ENCODE measurements at regions not wholly inside any gene's neighbourhood (a gene's known extent, or its start where the extent isn't known, plus 50 kb on each side); places are given as distances from the start of the nearest gene placed in this dataset.
A peak's percentile ranks its signal among the peaks of the same experiment; 100 is the strongest.

- H3K4me1 Mint-ChIP-seq = peaks cover 12% of the 10 kb centered on the region
- POLR2A ChIA-PET = no interaction called here
- ATAC-seq (peak; percentile 30), DNase-seq (ENCODE audit: low spot score) (no peak)
- H3K4me3 Mint-ChIP-seq = no peak overlapping the region
- CTCF ChIA-PET = no interaction called here
- H3K27me3 Mint-ChIP-seq (ENCODE audit: low read depth) = peaks cover 4% of the 10 kb centered on the region; the same call in 1 of the 2 replicates
- H3K36me3 Mint-ChIP-seq = no peaks in the 10 kb centered on the region
- peaks cover under 1% of the 10 kb centered on the region for H3K9me3 Mint-ChIP-seq
- TF ChIP-seq FOXJ3 (CRISPR knock-in tag; IDR thresholded peaks at IDR 0.05; ENCODE audit: borderline replicate concordance) = no peak
- TF ChIP-seq ZNF423 (CRISPR knock-in tag; IDR thresholded peaks at IDR 0.05) = peak; percentile 55; the same call in 1 of the 2 replicates
- H3K27ac Mint-ChIP-seq = no peak overlapping the region
Measured at GRCh38 chr12:108390495-108391203, 51.5 kb upstream of the CMKLR1 start.

DNA sequence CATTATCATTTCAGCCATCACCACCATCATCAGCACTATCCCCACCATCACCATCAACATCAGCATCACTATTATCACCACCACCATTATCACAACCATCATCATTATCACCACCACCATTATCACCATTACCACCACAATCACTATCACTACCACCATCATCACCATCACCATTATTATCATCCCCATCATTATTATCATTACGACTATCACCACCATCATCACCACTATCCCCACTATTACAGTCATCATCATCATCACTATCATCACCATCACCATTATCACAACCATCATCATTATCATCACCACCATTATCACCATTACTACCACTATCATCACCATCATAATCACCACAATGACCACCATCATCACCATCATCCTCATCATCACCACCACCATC, 50.4 kb upstream of the CMKLR1 start:
- Mint-ChIP-seq H3K4me1 (peaks cover 11% of the 10 kb centered on the region), H3K4me3 (no peak overlapping the region), H3K27me3 (ENCODE audit: low read depth) (peaks cover 4% of the 10 kb centered on the region; the same call in 1 of the 2 replicates), H3K27ac (no peak overlapping the region), H3K36me3 (peaks cover 10% of the 10 kb centered on the region), H3K9me3 (peaks cover 11% of the 10 kb centered on the region)
- CTCF ChIA-PET = no interaction called here
- no peak for ATAC-seq
- no peak for DNase-seq (ENCODE audit: low spot score)
- TF ChIP-seq ETV6 (CRISPR knock-in tag; IDR thresholded peaks at IDR 0.05) (no peak), ELF4 (CRISPR knock-in tag; IDR thresholded peaks at IDR 0.05; ENCODE audit: low read depth) (no peak), NFATC4 (CRISPR knock-in tag; IDR thresholded peaks at IDR 0.05) (no peak), GTF2I (CRISPR knock-in tag; conservative IDR thresholded peaks at IDR 0.05) (no peak), GRHL2 (CRISPR knock-in tag; IDR thresholded peaks at IDR 0.05; ENCODE audit: insufficient replicate concordance, severe bottlenecking) (no peak), ZNF219 (CRISPR knock-in tag; IDR thresholded peaks at IDR 0.05; ENCODE audit: borderline replicate concordance) (no peak), AR (CRISPR knock-in tag; IDR thresholded peaks at IDR 0.05) (no peak), ATF1 (CRISPR knock-in tag; IDR thresholded peaks at IDR 0.05) (no peak), SOX15 (CRISPR knock-in tag; IDR thresholded peaks at IDR 0.05) (no peak), NR3C1 (CRISPR knock-in tag; conservative IDR thresholded peaks at IDR 0.05; ENCODE audit: low read depth) (no peak), ZNF121 (CRISPR knock-in tag; IDR thresholded peaks at IDR 0.05) (no peak), TP53 (CRISPR knock-in tag; IDR thresholded peaks at IDR 0.05) (no peak), ZNF263 (CRISPR knock-in tag; IDR thresholded peaks at IDR 0.05; ENCODE audit: low read depth) (no peak)
- TF ChIP-seq, protein P1, sequence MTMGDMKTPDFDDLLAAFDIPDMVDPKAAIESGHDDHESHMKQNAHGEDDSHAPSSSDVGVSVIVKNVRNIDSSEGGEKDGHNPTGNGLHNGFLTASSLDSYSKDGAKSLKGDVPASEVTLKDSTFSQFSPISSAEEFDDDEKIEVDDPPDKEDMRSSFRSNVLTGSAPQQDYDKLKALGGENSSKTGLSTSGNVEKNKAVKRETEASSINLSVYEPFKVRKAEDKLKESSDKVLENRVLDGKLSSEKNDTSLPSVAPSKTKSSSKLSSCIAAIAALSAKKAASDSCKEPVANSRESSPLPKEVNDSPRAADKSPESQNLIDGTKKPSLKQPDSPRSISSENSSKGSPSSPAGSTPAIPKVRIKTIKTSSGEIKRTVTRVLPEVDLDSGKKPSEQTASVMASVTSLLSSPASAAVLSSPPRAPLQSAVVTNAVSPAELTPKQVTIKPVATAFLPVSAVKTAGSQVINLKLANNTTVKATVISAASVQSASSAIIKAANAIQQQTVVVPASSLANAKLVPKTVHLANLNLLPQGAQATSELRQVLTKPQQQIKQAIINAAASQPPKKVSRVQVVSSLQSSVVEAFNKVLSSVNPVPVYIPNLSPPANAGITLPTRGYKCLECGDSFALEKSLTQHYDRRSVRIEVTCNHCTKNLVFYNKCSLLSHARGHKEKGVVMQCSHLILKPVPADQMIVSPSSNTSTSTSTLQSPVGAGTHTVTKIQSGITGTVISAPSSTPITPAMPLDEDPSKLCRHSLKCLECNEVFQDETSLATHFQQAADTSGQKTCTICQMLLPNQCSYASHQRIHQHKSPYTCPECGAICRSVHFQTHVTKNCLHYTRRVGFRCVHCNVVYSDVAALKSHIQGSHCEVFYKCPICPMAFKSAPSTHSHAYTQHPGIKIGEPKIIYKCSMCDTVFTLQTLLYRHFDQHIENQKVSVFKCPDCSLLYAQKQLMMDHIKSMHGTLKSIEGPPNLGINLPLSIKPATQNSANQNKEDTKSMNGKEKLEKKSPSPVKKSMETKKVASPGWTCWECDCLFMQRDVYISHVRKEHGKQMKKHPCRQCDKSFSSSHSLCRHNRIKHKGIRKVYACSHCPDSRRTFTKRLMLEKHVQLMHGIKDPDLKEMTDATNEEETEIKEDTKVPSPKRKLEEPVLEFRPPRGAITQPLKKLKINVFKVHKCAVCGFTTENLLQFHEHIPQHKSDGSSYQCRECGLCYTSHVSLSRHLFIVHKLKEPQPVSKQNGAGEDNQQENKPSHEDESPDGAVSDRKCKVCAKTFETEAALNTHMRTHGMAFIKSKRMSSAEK (CRISPR knock-in tag; IDR thresholded peaks at IDR 0.05; ENCODE audit: borderline replicate concordance) = no peak
- TF ChIP-seq, protein P2, sequence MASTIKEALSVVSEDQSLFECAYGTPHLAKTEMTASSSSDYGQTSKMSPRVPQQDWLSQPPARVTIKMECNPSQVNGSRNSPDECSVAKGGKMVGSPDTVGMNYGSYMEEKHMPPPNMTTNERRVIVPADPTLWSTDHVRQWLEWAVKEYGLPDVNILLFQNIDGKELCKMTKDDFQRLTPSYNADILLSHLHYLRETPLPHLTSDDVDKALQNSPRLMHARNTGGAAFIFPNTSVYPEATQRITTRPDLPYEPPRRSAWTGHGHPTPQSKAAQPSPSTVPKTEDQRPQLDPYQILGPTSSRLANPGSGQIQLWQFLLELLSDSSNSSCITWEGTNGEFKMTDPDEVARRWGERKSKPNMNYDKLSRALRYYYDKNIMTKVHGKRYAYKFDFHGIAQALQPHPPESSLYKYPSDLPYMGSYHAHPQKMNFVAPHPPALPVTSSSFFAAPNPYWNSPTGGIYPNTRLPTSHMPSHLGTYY (CRISPR knock-in tag; IDR thresholded peaks at IDR 0.05) = no peak
- TF ChIP-seq, protein P3, sequence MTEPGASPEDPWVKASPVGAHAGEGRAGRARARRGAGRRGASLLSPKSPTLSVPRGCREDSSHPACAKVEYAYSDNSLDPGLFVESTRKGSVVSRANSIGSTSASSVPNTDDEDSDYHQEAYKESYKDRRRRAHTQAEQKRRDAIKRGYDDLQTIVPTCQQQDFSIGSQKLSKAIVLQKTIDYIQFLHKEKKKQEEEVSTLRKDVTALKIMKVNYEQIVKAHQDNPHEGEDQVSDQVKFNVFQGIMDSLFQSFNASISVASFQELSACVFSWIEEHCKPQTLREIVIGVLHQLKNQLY (CRISPR knock-in tag; IDR thresholded peaks at IDR 0.05) = no peak
- POLR2A ChIA-PET = no interaction called here
